GM03348 (cell line): ENCODE measurements at regions not wholly inside any gene's neighbourhood (a gene's known extent, or its start where the extent isn't known, plus 50 kb on each side); places are given as distances from the start of the nearest gene placed in this dataset.
A peak's percentile ranks its signal among the peaks of the same experiment; 100 is the strongest.

Source experiments
- DNase-seq: peaks from one replicate; pipeline ENCODE4 v3.0.0; 2012; ENCODE audit warnings: low spot score

- DNase-seq = no peak
Observed at GRCh38 chr6:48057601-48058000, 53.4 kb downstream of the PTCHD4 start.

GRCh38 chr6:48048451-48049146, 62.4 kb downstream of the PTCHD4 start:
- DNase-seq = no peak

GRCh38 chr6:48041894-48042293, 69.1 kb downstream of the PTCHD4 start:
- DNase-seq = no peak

GRCh38 chr6:48037946-48038345, 73.1 kb downstream of the PTCHD4 start:
- DNase-seq = no peak

GRCh38 chr6:48036316-48036715, 74.7 kb downstream of the PTCHD4 start:
- DNase-seq = peak; percentile 36

- DNase-seq = peak; percentile 20
Observed at GRCh38 chr6:48032151-48032550, 78.8 kb downstream of the PTCHD4 start.

GRCh38 chr6:48031711-48032110, 79.3 kb downstream of the PTCHD4 start:
- no peak for DNase-seq

- no peak for DNase-seq
Observed at GRCh38 chr6:48027704-48028435, 83.1 kb downstream of the PTCHD4 start.

- DNase-seq = no peak
Observed at GRCh38 chr6:48024956-48025355, 86.0 kb downstream of the PTCHD4 start.

GRCh38 chr6:48021904-48022303, 89.1 kb downstream of the PTCHD4 start:
- DNase-seq = no peak

- no peak for DNase-seq
Observed at GRCh38 chr6:48016020-48016755, 94.8 kb downstream of the PTCHD4 start.

GRCh38 chr6:47992809-47993208, 118.2 kb downstream of the PTCHD4 start:
- no peak for DNase-seq

GRCh38 chr6:47983491-47983890, 127.5 kb downstream of the PTCHD4 start:
- no peak for DNase-seq

- no peak for DNase-seq
Observed at GRCh38 chr6:47977314-47977713, 133.7 kb downstream of the PTCHD4 start.

GRCh38 chr6:47974106-47974505, 136.9 kb downstream of the PTCHD4 start:
- no peak for DNase-seq

- no peak for DNase-seq
Observed at GRCh38 chr6:47970826-47971225, 140.2 kb downstream of the PTCHD4 start.

- no peak for DNase-seq
Observed at GRCh38 chr6:47967843-47968242, 143.2 kb downstream of the PTCHD4 start.

- DNase-seq = no peak
Observed at GRCh38 chr6:47964969-47965368, 146.0 kb downstream of the PTCHD4 start.

GRCh38 chr6:47952640-47953039, 158.4 kb downstream of the PTCHD4 start:
- DNase-seq = no peak

GRCh38 chr6:47944846-47945245, 163.0 kb downstream of the OPN5 start:
- DNase-seq = no peak

- no peak for DNase-seq
Observed at GRCh38 chr6:47938405-47938804, 156.6 kb downstream of the OPN5 start.

- DNase-seq = no peak
Observed at GRCh38 chr6:47936820-47937219, 155.0 kb downstream of the OPN5 start.

GRCh38 chr6:47934023-47934422, 152.2 kb downstream of the OPN5 start:
- no peak for DNase-seq
